ENCODE measurements at regions not wholly inside any gene's neighbourhood (a gene's known extent, or its start where the extent isn't known, plus 50 kb on each side); places are given as distances from the start of the nearest gene placed in this dataset.

DNA sequence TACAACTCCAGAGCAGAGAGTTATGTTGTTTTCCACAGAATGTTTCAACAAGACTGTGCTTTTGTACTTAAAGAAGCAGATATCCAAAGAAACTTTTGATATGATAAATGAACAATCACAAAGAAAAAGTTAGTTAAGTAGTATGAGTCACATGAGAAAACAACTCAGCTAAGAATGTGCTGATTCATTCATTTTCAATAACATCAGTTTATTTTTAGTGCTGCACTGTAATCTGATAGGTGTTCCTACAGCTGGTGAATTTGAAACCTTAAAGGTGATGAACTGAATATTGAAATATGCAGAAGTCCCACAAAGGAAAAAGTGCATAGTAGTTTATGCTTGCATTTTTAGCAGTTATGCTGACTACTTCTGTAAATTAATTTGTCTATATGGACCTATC lies 180.3 kb upstream of the TENM3 start:
- no peak for DNase-seq

DNA sequence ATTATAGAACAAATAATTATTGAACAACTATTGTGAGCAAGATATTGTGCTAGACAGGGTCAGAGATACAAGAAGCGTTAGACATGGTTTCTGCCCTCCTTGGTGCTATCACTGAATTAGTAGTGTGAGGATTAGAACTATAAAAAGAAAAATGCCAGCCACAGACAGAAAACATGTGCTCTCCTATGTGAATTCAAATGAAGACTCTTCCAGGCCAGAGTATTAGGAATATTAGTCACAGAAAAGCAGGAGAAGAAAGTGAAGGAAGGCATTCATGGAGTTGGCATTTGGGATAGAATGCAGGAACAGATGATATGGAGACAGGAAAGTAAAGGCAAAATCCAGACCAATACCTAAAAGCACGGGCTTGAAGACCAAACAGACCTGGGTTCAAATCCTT lies 179.6 kb upstream of the TENM3 start:
- no peak for DNase-seq

DNA sequence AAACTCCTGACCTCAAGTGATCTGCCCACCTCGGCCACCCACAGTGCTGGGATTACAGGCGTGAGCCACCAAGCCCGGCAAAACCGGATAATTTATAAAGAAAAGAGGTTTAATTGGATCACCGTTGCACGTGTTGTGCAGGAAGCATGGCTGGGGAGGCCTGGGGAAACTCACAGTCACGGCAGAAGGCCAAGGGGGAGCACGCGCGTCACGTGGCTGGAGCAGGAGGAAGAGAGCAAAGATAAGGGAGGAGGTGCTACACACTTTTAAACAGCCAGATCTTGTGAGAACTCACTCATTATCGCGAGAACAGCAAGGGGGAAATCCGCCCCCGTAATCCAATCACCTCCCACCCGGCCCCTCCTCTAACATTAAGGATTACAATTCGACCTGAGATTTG lies 177.9 kb upstream of the TENM3 start:
- no peak for DNase-seq

DNA sequence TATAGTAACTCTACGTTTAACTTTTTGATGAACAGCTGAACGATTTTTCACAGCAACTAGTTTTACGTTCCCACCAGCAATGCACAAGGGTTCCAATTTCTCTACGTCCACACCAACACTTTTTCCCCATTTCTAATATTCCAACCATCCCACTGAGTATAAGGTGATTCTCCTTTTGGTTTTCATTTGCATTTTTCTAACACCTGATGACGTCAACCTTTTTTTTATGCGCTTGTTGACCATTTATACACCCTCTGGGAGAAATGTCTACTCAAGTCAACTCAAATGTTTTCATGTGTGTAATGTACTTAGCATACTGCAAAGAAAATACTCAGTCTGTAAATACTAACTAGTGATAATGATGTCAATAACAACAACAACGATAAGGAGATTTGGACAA lies 177.2 kb upstream of the TENM3 start:
- no peak for DNase-seq

DNA sequence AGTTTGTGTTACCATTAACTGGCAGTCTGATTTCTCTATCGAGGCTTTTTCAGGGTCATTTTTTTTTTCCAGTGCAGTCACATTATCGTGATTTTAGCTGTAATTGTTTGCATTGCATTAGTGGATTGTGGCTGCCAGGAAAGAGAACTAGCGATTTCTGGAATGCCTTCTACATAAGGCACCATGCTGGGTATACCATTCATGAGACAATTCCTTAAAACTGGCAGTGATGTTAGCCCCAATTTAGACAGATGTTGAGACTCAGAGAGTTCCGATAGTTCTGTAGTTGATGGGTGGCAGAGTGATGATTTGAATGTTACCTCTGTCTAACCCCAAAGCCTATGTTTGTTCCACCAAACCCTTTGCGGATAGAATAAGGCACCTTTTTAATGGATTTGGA lies 175.4 kb upstream of the TENM3 start:
- no peak for DNase-seq

DNA sequence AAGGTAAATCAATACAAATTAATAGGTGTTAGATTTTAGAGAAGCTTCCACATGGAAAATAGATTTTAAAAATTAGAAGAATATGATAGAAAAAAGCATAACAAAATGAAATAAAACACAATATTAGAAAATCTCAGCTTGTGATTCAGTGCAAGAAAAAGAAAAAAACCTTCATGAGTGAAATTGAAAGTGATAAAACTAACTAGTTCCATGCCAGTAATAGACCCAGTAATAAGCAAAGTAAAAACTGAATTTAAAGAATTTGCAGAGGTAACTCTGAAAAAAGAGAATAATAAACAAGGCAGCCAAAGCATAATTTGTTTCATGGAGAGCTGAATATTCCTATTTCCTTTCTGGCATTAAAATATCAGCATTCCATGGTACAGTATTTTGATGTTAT lies 174.3 kb upstream of the TENM3 start:
- no peak for DNase-seq

DNA sequence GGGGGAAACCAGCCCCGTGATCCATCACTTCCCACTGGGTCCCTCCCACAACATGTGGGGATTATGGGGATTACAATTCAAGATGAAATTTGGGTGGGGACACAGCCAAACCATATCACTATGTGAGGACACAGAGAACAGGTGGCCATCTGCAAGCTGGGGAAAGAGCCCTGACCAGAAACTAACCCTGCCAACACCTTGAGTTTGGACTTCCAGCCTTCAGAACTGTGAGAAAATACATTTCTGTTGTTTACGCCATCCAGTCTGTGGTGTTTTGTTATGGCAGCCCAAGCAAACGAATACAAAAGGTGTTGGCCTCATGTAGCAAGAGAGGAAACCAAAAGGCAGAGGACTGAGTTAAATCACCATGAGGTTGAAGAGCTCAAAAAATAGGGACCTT lies 169.9 kb upstream of the TENM3 start:
- DNase-seq: no peak

DNA sequence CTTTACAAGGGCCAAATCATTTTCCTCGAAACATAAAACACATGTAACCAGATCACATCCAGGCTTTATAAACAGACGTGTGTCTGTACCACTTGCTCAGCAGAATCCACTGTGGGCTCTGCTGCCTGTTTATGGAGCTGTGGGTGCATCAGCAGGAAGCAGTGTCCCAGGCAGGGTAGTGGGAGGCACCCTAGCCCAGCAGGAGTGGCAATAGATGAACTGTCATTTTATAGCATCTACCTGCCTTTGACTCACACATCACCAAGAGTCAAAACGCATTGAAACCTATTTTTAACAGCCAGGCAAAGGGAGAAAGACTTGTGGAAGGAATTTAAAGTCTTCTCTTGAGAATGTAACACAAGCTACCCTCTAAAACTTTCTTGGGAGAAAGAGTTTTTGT lies 169.1 kb upstream of the TENM3 start:
- no peak for DNase-seq

DNA sequence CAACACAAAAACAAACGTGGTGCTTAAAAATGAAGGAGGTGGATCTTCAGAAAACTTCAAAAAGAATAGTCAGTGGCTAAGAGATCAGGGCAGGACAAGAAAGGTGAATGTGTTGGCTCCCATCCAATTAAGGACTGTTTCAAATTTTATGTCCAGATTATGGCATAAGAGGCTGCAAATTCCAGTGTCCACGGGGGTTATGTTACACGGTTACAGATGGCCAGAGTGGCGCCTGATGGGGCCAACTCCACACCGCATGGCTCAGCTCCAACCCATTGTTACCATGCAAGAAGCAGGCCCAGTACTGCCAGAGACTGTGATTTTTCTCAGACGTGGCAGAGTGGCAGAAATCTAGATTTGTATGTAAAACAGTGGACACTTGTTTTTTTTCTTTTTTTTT lies 168.4 kb upstream of the TENM3 start:
- DNase-seq: no peak

DNA sequence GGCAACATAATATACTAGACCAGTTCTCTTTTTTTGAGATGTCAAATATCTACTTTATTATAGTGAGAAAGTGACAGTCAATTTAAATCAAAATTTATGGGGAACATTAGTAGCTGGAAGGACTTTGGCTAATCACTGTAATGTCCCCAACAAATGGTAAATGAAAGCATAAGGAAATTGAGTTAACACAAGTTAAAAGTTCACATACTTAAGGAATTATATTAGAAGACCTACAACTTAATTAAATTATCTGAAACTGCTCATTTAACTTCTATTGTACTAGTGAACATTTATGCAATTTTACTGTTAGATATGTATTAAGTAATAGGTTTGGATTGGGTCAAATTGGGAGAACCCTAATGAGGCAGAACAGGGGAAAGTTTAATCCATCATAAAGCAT lies 160.3 kb upstream of the TENM3 start:
- no peak for DNase-seq

DNA sequence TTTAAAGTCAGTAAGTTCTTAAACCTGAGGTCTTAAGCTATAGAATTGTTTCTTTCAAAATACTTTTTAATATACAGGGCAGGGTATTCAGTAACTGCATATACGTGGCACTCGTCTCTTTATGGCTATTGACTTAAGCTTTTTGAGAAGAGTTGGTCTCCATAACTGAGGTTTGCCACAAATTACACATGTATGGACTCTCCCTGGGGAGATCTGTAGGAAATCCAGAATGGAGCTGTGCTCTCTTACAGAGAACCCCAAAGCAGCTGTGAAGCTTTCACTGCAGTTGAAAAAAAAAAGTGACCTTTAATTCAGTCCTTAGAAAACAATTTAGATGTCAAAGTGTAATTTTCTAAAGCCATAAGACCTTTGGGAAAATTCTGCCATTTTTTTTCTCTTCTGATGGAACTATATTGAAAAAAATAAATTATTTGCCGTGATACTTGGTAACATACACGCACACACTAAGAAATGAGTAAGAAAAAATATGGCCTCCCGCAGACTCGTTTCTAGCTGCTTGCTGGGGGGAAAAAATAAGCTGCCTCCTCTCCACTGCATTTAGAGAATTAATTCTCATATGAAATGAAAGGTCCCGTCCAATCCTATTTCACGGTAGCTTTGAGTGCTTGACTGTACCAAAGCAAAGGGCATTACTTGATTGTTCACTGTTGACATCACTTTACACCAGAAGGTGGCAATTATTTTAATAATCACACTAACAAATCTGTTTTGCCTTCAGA lies 159.4 kb upstream of the TENM3 start:
- DNase-seq: no peak

DNA sequence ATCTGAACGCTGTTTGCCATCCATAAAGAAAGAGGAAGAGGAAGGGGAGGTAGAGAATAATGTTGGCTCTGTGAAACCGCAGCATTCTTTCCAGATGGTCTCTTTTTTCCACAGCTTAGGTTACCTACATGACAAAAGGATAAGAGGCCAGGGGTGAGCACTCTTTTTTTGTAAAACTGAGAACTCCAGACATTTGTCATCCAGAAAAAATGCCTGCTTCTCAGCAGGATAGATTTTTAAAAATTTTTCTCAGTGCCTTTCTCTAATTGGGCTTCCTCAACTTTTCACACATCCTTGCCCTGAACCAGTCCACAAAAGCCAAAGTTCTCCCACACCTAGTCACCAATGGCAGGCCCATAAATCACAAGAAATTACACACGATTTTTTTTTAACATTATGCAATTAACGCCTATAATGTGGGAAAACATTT lies 158.1 kb upstream of the TENM3 start:
- no peak for DNase-seq

DNA sequence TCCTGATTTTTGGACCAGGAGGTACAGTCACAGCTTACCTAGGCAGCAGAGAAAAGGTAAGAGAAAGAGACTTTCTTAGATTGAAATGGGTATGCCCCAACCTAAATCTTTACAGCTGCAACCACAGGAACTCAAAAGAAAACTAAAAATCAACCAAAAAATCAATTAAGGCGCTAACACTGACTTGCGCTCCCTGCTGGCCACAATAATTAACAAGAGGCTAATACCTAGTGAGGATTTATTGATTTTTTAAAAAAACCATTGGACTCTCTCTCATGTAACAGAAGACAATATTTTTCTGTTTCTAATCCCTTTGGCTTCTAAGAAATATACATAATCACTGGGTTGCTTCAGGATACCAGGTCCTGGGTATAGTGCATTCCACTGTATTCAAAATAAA lies 153.9 kb upstream of the TENM3 start:
- DNase-seq: no peak

DNA sequence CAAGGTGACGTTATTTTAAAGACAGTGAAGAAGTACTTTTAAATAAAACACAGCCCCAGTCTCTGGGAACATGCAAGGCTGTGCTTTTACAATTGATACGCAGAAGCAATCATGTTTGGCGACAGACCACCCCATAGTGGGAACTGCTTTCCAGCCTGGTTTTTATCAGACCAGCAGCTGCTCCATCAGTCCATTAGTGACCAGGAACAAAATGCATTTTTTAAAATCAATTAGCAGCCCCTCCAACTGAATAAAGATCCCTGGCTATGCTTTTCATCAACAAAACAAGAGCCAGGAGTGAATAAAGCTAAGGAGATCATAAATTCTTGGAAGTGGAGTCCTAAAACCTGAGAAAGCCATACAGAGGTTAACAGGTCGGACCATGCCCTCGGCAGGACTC lies 153.0 kb upstream of the TENM3 start:
- no peak for DNase-seq

DNA sequence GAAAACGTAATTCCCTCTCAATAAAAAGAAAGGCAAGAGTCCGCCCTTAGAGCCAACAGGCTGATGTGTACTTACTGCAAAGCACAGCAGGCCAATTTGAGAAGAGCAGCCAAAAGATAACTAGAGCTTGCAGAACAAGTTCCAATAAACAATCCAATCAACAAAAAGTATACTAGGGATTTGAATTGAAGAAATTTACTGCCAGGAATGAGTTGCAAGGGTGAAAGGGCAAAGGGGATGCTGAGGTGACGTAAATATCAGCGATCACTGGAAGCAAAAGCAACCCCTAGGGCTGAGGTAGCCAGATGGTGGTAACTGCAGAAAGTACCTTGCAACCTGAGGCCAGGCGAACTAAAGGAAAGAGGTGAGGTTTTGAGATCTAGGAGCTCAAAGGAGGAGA lies 152.1 kb upstream of the TENM3 start:
- no peak for DNase-seq

DNA sequence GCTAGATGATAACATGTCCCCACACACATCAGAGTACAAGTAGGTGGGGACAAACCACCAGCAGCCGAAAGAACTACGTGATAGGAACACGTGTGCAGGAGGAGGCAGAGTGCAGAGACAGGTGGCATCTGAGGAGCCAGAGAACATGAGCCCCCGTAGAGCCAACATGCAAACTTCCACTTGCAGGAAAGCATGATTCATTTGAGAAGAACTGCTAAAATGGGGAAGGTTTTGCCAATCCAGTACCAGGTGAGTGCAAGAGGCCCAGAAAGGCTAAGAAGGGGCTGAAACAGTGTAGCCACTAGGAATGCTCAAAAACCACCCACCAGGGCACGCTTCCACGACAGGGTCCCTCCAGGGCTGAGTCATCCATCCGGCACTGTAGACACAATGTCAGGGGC lies 149.8 kb upstream of the TENM3 start:
- DNase-seq: no peak

DNA sequence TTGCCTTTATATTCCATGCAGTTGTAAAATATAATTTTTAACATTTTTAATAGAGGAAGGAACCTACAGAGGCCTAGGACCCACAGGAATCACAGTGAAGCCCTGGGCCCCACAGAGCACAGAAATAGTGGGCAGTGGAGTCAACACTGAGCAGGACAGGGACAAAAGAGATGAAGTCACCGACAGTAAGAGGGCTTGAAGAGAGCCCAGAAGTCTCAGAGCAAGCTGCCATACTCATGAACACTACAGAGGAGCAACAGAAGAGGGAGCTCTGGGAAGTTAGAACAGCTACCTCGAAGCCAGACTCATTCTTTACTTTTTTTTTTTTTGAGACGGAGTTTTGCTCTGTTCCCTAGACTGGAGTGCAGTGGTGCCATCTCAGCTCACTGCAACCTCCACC lies 149.3 kb upstream of the TENM3 start:
- DNase-seq: no peak

DNA sequence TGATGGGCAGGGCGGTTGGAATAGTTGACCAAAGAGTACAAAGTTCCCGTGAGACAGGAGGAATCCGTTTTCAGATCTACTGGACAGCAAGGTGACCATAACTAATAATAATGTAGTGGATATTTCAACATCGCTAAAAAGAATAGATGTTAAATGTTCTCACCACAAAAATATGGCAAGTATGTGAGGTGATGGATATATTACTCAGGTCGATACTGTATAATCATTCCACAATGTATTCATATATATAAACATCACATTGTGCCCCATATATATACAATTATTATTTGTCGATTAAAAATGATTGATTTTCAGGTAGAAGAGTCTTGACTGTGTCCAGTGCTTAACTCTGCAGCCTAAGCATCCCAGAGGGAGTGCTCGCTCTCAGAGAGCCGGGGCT lies 141.6 kb upstream of the TENM3 start:
- no peak for DNase-seq

DNA sequence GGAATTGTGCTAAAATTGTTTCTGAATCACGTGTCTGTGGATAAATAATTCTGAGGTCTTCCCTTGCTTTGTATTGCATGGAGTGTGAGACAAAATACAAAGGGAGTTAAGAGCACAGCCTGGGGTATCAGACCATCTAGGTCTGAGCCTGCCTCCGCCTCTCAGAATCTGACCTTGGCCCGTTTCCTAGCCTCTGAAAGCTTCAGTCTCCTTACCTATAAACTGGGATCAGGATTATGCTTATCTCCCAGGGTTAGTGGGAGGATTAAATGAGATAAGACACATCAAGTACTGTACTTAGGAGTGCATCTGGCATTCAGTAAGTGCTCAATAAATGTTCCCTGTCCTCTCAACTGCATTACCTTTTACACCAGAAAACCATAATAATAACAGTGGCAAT lies 140.6 kb upstream of the TENM3 start:
- DNase-seq: no peak

DNA sequence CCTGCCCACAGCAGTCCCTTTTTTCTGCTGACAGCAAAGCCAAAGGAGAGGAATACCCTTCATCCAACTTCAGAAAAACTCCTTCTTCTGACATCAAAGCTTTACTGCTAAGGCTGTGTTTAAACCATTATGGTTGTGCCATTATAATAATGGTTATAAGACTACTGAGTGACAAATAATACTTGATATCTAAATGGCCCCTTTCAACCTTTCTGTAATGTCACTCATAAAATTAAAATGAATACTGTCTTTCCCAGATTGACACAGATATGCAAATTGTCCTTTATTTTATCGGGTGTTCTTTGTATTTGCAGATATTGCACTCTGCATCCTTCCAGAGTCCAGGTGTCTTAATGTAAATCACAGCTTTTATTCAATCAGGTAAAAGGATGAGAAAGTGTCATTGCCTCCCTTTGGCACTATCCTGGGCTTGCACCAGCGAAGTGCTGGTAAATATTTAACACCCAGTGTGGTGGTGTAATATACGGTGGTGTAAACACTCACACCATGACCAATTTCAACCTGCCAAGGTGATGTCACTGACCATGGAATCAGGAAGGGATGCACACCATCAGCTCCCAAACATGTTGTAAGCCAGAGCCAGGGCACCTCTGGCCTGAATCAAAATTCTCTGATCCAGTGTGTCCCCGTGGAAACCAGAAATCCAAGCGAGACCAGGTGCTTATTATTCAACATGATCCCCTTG lies 139.4 kb upstream of the TENM3 start:
- DNase-seq: no peak

DNA sequence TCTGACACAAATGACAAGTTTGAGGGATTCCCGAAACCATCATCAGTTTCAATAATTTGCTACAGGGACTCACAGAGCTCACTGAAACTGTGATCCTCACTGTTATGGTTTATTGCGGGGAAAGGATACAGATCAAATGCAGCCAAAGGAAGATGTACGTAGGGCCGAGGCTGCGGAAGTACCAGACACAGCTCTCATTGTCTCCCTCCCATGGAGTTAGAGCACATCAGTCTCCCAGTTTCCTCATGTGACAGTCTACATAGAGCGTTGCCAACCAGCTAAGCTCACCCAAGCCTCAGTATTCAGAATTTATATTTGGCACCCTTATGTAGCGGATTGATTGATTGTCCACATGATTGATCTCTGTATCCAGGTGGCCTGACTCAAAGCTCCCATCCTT lies 137.8 kb upstream of the TENM3 start:
- DNase-seq: no peak

DNA sequence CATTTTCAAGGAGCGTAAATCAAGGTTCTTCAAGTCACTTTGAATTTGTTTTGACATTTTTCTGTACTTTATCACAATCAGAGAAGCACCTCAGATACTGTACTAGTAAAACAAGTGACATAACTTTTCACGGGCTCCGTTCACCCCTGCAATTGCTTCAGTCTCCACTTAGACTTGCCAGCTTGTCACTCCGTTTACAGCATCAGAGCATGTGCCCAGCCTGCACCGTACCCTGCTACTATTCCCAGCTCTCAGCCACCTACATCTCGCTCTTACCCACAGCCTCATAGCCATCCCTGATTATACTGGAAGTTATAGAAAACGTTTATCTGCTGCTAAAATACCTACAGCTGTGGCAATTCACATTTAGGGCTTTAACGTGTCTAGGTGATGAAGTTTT lies 135.3 kb upstream of the TENM3 start:
- no peak for DNase-seq

DNA sequence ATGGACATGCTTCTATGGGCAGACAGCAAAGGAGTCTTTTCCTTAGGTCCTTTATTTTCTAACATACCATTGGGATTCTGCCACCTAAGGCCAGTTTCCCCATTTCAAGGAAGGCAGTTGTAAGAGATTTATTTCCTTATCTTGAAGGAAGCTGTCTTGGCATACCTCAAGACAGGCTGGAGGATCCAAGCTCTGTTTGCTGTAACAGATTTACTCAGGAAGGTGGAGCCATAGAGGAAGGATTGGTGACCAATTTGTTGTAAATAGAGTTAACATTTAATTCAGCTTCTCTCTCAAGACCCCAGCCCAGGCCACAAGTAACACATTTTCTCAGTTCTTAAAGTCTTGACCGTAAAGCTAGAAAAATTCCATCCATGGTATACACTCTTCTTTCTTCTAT lies 131.6 kb upstream of the TENM3 start:
- DNase-seq: no peak

DNA sequence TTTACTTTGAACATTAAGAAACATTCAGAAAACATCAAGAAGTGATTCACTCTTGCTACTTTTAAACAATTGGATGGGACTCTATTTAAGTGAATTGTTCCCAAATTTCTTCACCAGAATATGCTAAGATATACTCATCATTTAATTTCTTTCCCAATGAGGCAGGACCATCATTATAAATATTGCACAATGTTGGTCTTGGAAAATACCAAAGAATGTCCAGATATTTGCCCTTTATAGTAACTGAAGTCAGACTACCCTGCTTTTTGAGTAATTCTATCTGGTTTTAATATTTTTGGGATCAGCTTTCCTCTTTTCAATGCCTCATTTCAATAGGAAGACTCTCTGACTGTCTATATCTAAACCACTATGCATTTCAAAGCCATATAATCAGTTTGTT lies 129.4 kb upstream of the TENM3 start:
- DNase-seq: no peak

DNA sequence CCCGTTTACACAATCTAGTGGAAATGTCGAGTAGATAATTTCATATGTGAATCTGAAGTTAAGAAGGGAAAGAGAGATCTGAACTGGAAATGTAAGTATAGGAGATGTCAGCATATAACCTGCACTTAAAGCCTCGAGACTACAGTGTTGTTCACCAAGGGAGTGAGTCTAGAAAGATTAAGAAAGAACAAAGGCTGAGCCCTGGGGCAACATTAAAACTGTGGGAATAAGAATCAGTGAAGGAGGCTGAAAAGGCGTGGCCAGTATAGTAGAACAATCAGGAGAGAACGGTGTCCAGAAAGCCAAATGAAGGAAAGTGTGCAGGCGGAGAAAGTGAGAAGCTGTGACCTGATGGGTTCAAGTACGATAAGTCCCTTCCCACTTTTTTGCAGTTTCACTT lies 118.8 kb upstream of the TENM3 start:
- no peak for DNase-seq
